ENCODE measurements at regions not wholly inside any gene's neighbourhood (a gene's known extent, or its start where the extent isn't known, plus 50 kb on each side); places are given as distances from the start of the nearest gene placed in this dataset.

GRCh38 chr5:5615569-5615968, 193.1 kb downstream of the ICE1 start:
- TF ChIP-seq, protein P1, sequence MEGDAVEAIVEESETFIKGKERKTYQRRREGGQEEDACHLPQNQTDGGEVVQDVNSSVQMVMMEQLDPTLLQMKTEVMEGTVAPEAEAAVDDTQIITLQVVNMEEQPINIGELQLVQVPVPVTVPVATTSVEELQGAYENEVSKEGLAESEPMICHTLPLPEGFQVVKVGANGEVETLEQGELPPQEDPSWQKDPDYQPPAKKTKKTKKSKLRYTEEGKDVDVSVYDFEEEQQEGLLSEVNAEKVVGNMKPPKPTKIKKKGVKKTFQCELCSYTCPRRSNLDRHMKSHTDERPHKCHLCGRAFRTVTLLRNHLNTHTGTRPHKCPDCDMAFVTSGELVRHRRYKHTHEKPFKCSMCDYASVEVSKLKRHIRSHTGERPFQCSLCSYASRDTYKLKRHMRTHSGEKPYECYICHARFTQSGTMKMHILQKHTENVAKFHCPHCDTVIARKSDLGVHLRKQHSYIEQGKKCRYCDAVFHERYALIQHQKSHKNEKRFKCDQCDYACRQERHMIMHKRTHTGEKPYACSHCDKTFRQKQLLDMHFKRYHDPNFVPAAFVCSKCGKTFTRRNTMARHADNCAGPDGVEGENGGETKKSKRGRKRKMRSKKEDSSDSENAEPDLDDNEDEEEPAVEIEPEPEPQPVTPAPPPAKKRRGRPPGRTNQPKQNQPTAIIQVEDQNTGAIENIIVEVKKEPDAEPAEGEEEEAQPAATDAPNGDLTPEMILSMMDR (IDR thresholded peaks at IDR 0.05), result no peak
- no peak for TF ChIP-seq POLR2A (IDR thresholded peaks at IDR 0.05)
- Histone ChIP-seq H3K27ac (no peak overlapping the region), H3K36me3 (no peaks in the 10 kb centered on the region), H3K4me1 (no peaks in the 10 kb centered on the region), H3K9me3 (no peaks in the 10 kb centered on the region), H3K4me3 (replicated peaks in 1 of 3) (no peak overlapping the region), H3K27me3 (no peaks in the 10 kb centered on the region)
- intact Hi-C loops (cut with DNase I), result no loop called here
- no peak for DNase-seq
- WGBS, 2 donors, result 81 to 84% methylated on average over 1 of the region's 1 CpG

GRCh38 chr5:5613261-5613990, 190.9 kb downstream of the ICE1 start:
- WGBS, 2 donors, result 66 to 90% methylated on average over 5 to 6 of the region's 6 CpGs
- Histone ChIP-seq H3K27ac (no peak overlapping the region), H3K9me3 (no peaks in the 10 kb centered on the region), H3K4me3 (replicated peaks in 1 of 3) (no peak overlapping the region), H3K4me1 (no peaks in the 10 kb centered on the region), H3K27me3 (no peaks in the 10 kb centered on the region), H3K36me3 (no peaks in the 10 kb centered on the region)
- intact Hi-C loops (cut with DNase I), result no loop called here
- no peak for TF ChIP-seq POLR2A (IDR thresholded peaks at IDR 0.05)
- TF ChIP-seq, protein P1 (IDR thresholded peaks at IDR 0.05), result no peak
- no peak for DNase-seq

DNA sequence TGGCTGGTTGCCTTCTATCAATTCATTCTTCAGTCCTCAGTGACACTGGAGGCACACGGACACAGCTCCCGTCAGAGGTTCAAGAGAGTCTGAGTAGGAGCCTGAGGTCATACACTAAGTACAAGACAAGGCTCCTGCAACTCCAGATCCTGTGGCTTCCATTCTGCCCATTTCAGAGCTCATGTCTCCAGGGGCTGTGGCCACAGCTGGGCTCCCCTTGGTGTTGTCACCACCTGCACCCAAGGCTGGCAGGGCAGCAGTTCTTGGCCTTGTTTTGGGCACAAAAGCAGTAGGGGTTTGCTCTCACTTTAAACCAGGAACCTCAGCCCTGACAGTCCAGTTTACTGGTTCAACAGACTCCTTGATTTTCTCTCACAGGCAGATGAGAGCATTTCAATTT, 189.6 kb downstream of the ICE1 start:
- no peak for TF ChIP-seq POLR2A (IDR thresholded peaks at IDR 0.05)
- TF ChIP-seq, protein P1 (IDR thresholded peaks at IDR 0.05), result no peak
- DNase-seq, result no peak
- H3K4me3 ChIP-seq (replicated peaks in 1 of 3), result no peak overlapping the region
- intact Hi-C loops (cut with DNase I), result no loop called here
- no peak overlapping the region for H3K27ac ChIP-seq
- H3K4me1 ChIP-seq, result no peaks in the 10 kb centered on the region
- no peaks in the 10 kb centered on the region for H3K27me3 ChIP-seq
- H3K36me3 ChIP-seq, result no peaks in the 10 kb centered on the region
- WGBS, 2 donors, result 81 to 94% methylated on average over 2 of the region's 2 CpGs
- H3K9me3 ChIP-seq, result no peaks in the 10 kb centered on the region

DNA sequence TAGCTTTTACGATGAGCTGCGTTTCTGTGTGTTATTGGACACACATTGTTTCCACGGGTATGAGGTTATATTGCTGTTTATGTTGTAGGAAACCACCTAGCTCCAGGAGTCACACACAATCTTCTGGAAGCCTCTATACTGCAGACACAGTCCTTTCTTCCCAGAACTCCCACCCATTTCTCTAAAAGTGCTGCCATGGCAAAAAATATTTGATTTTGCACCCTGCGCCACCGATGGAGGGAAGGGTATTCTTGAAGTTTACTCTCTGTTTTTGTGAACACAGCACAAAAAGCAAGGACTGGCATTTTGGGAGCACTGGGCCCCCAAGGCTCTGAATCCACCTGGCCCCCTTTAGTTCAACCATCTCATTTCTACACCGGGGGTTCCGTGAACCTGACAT, 187.5 kb downstream of the ICE1 start:
- no peaks in the 10 kb centered on the region for H3K36me3 ChIP-seq
- no peak overlapping the region for H3K4me3 ChIP-seq (replicated peaks in 1 of 3)
- no peaks in the 10 kb centered on the region for H3K4me1 ChIP-seq
- no peak overlapping the region for H3K27ac ChIP-seq
- H3K9me3 ChIP-seq, result no peaks in the 10 kb centered on the region
- intact Hi-C loops (cut with DNase I), result no loop called here
- TF ChIP-seq, protein P1 (IDR thresholded peaks at IDR 0.05), result no peak
- TF ChIP-seq POLR2A (IDR thresholded peaks at IDR 0.05), result no peak
- no peaks in the 10 kb centered on the region for H3K27me3 ChIP-seq
- DNase-seq, result no peak
- 92 to 96% methylated on average over 7 of the region's 7 CpGs for WGBS, 2 donors

DNA sequence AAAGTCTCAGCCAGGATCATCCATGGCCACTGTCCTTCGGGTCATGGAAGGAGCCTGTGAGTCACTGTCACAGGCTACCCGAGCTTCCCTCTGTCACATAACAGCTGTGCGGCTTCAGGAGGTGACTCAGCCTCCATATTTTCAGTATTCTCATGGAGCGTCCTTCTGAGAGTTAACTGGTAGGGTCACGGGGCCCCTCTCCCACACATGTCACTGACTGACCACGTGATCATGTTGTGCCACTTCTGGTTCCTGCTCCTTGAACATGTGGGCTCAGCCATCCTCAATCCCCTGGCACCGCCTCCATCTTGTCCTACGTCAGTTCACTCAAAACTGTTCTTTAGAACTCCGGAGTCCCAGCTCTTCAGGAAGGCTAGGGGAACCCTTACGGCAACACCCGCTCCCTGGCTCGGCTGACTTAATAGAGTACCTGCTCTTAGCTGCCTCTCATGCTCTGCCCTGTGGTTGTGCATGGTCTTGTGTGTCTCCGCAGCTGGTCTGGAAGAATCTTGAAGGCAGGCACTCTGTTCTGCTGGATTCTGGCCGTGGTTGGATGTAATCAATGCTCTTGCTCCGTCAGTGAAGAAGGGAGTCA, 182.8 kb downstream of the ICE1 start:
- no peaks in the 10 kb centered on the region for H3K9me3 ChIP-seq
- no peak overlapping the region for H3K4me3 ChIP-seq (replicated peaks in 1 of 3)
- intact Hi-C loops (cut with DNase I), result no loop called here
- no peak overlapping the region for H3K27ac ChIP-seq
- H3K27me3 ChIP-seq, result no peaks in the 10 kb centered on the region
- 87 to 92% methylated on average over 15 of the region's 15 CpGs for WGBS, 2 donors
- H3K36me3 ChIP-seq, result no peaks in the 10 kb centered on the region
- H3K4me1 ChIP-seq, result no peaks in the 10 kb centered on the region
- TF ChIP-seq POLR2A (IDR thresholded peaks at IDR 0.05), result no peak
- TF ChIP-seq, protein P1 (IDR thresholded peaks at IDR 0.05), result no peak
- no peak for DNase-seq

Data from thyroid gland (tissue), 4 donors.